IMR-90 (cell line): ENCODE measurements at regions not wholly inside any gene's neighbourhood (a gene's known extent, or its start where the extent isn't known, plus 50 kb on each side); places are given as distances from the start of the nearest gene placed in this dataset.

Source experiments
- ATAC-seq: fragments of 200-7000 bp; cut with Tn5 transposase; 2 replicates; pipeline ENCODE4 v1.9.1; 2020; ENCODE audit warnings: low read depth, mild to moderate bottlenecking, moderate library complexity
- BruUV-seq: library from RNA; stranded (reverse); fragments of 400-500 nt; replicated peaks from 2 replicates; lab custom pipeline; 2021; lab: Mats Ljungman, UMichigan
- CTCF ChIA-PET: fragments of 300-600 bp; formaldehyde crosslinking; extraction: SDS; loops from one replicate; lab custom pipeline; 2021; ENCODE audit warnings: antibody characterized with exemption; lab: Yijun Ruan, JAX
- POLR2A ChIA-PET: fragments of 300-600 bp; sonication (Branson Sonifier 250); formaldehyde crosslinking; loops from one replicate; lab custom pipeline; 2022; ENCODE audit warnings: antibody characterized with exemption; ENCODE audit not compliant: unreplicated experiment; lab: Charles Lee
- DNase-seq: peaks from one replicate; pipeline ENCODE4 v3.0.0; 2013
- H2AFZ ChIP-seq: replicated peaks from 2 replicates; pipeline ENCODE3; 2013; ENCODE audit warnings: low read length, mild to moderate bottlenecking; ENCODE audit not compliant: poor library complexity
- H2AK5ac ChIP-seq: 2 replicates; pipeline ENCODE4 v1.6.1; 2013; ENCODE audit warnings: low read depth, low read length, inconsistent platforms
- H2AK9ac ChIP-seq: replicated peaks from 2 replicates; pipeline ENCODE3; 2013; ENCODE audit warnings: mild to moderate bottlenecking, low read depth, low read length, moderate library complexity; ENCODE audit not compliant: poor library complexity
- H2BK120ac ChIP-seq: 2 replicates; pipeline ENCODE4 v1.6.1; 2013; ENCODE audit warnings: low read depth, low read length, inconsistent platforms
- H2BK15ac ChIP-seq: 3 replicates; pipeline ENCODE4 v1.6.1; 2013; ENCODE audit warnings: low read depth, low read length, inconsistent platforms
- H2BK20ac ChIP-seq: 2 replicates; pipeline ENCODE4 v1.6.1; 2013; ENCODE audit warnings: low read depth, mild to moderate bottlenecking, inconsistent platforms, low read length, moderate library complexity
- H2BK5ac ChIP-seq: 2 replicates; pipeline ENCODE4 v1.6.1; 2013; ENCODE audit warnings: mild to moderate bottlenecking, low read depth, low read length, inconsistent platforms; ENCODE audit not compliant: poor library complexity, severe bottlenecking
- H3K14ac ChIP-seq: replicated peaks from 2 replicates; pipeline ENCODE4 v1.6.1; 2013; ENCODE audit warnings: low read depth, low read length, inconsistent platforms
- H3K18ac ChIP-seq: 2 replicates; pipeline ENCODE4 v1.6.1; 2013; ENCODE audit warnings: low read depth, low read length, control low read depth
- H3K23ac ChIP-seq: 2 replicates; pipeline ENCODE4 v1.6.1; 2013; ENCODE audit warnings: low read depth, low read length, inconsistent platforms
- H3K27ac ChIP-seq: 2 replicates; pipeline ENCODE4 v1.5.1; 2013; ENCODE audit warnings: mild to moderate bottlenecking, control low read depth, low read length; ENCODE audit not compliant: insufficient read depth
- H3K27me3 ChIP-seq: 2 replicates; pipeline ENCODE4 v1.6.1; 2013; ENCODE audit warnings: low read length; ENCODE audit not compliant: control insufficient read depth, insufficient read depth
- H3K36me3 ChIP-seq: 2 replicates; pipeline ENCODE4 v1.6.1; 2013; ENCODE audit warnings: low read length, mixed read lengths; ENCODE audit not compliant: control insufficient read depth, insufficient read depth
- H3K4ac ChIP-seq: 2 replicates; pipeline ENCODE4 v1.6.1; 2013; ENCODE audit warnings: low read depth, low read length, inconsistent platforms
- H3K4me1 ChIP-seq: 2 replicates; pipeline ENCODE4 v1.6.1; 2013; ENCODE audit warnings: low read length, mixed read lengths; ENCODE audit not compliant: control insufficient read depth, insufficient read depth
- H3K4me2 ChIP-seq: 2 replicates; pipeline ENCODE4 v1.6.1; 2013; ENCODE audit warnings: low read depth, mild to moderate bottlenecking, control low read depth, low read length, moderate library complexity
- H3K4me3 ChIP-seq: 2 replicates; pipeline ENCODE4 v1.5.1; 2013; ENCODE audit warnings: low read depth, mild to moderate bottlenecking, control low read depth, low read length, moderate library complexity; ENCODE audit not compliant: insufficient read depth
- H3K56ac ChIP-seq: 2 replicates; pipeline ENCODE4 v1.6.1; 2013; ENCODE audit warnings: low read length, inconsistent platforms; ENCODE audit not compliant: insufficient read depth; ENCODE audit errors: extremely low read depth
- H3K79me1 ChIP-seq, 2 experiments: 2 replicates each; pipeline ENCODE4 v1.6.1; 2013; ENCODE audit warnings: low read length in 2 of 2, inconsistent platforms in 1 of 2, low read depth in 1 of 2
- H3K9ac ChIP-seq: 2 replicates; pipeline ENCODE4 v1.6.1; 2013; ENCODE audit warnings: low read depth, low read length, control low read depth
- H3K9me1 ChIP-seq: 2 replicates; pipeline ENCODE4 v1.6.1; 2013; ENCODE audit warnings: low read length, inconsistent platforms; ENCODE audit not compliant: insufficient read depth
- H3K9me3 ChIP-seq: 2 replicates; pipeline ENCODE4 v1.6.1; 2013; ENCODE audit warnings: low read length; ENCODE audit not compliant: control insufficient read depth, insufficient read depth
- H4K20me1 ChIP-seq: 2 replicates; pipeline ENCODE4 v1.6.1; 2013; ENCODE audit warnings: low read length, inconsistent platforms; ENCODE audit not compliant: insufficient read depth
- H4K5ac ChIP-seq: 2 replicates; pipeline ENCODE4 v1.6.1; 2013; ENCODE audit warnings: mild to moderate bottlenecking, low read depth, low read length, control low read depth
- H4K8ac ChIP-seq, 2 experiments: 2 replicates each; pipeline ENCODE4 v1.6.1; 2013; ENCODE audit warnings: low read depth in 2 of 2, low read length in 2 of 2, control low read depth in 1 of 2, inconsistent platforms in 1 of 2
- H4K91ac ChIP-seq: 2 replicates; pipeline ENCODE4 v1.6.1; 2013; ENCODE audit warnings: low read depth, low read length, inconsistent platforms; ENCODE audit not compliant: insufficient read depth
- CHD1 ChIP-seq: IDR thresholded peaks from 2 replicates; pipeline ENCODE4 v1.6.1; 2012; ENCODE audit warnings: low read depth, low read length, improper control_type of control experiment
- MAZ ChIP-seq: IDR thresholded peaks from 2 replicates; pipeline ENCODE4 v1.6.1; 2012; ENCODE audit warnings: low read depth, mild to moderate bottlenecking, low read length, improper control_type of control experiment, moderate library complexity, borderline replicate concordance
- MXI1 ChIP-seq: IDR thresholded peaks from 2 replicates; pipeline ENCODE4 v1.6.1; 2012; ENCODE audit warnings: low read depth, mild to moderate bottlenecking, low read length, moderate library complexity, borderline replicate concordance
- NFE2L2 ChIP-seq: fragments of 150-350 bp; IDR thresholded peaks from 2 replicates; pipeline ENCODE4 v1.6.1; 2016; ENCODE audit warnings: low read depth, mild to moderate bottlenecking, low read length
- RCOR1 ChIP-seq: IDR thresholded peaks from 2 replicates; pipeline ENCODE4 v1.6.1; 2012; ENCODE audit warnings: mild to moderate bottlenecking, low read length, improper control_type of control experiment; ENCODE audit not compliant: insufficient replicate concordance
- SMC3 ChIP-seq: fragments of 150-350 bp; IDR thresholded peaks from 2 replicates; pipeline ENCODE4 v1.6.1; 2016; ENCODE audit warnings: low read depth, mild to moderate bottlenecking, antibody characterized with exemption, low read length, moderate library complexity
- WGBS, 2 experiments: methylation state at CpG; one replicate each; pipeline versions ENCODE4 v1.1.5 to v1.1.7; 2013; ENCODE audit warnings: missing lambda C conversion rate in 2 of 2; ENCODE audit not compliant: insufficient read length in 1 of 2; ENCODE audit errors: extremely low coverage in 2 of 2; 5-methylcytosine and 5-hydroxymethylcytosine counted together
- dilution Hi-C: fragments of 300-500 bp; cut with HindIII; formaldehyde crosslinking; loops from one replicate; pipeline ENCODE4 v1.14.3; 2018; ENCODE audit warnings: low sequenced_read_pairs; ENCODE audit not compliant: unreplicated experiment
- in situ Hi-C: fragments of 300-500 bp; cut with MboI; formaldehyde crosslinking; loops from 3 replicates; pipeline ENCODE4 v1.14.3; 2019; ENCODE audit warnings: low sequenced_read_pairs, inconsistent platforms, mixed read lengths
- intact Hi-C: fragments of 100-400 bp; cut with micrococcal nuclease; formaldehyde crosslinking; loops from 2 replicates; pipeline ENCODE4 v1.10.0; 2022
- TF ChIP-seq, protein P1 (sequence below): fragments of 150-350 bp; IDR thresholded peaks from 2 replicates; pipeline ENCODE4 v1.6.1; 2017; ENCODE audit warnings: mild to moderate bottlenecking, antibody characterized with exemption, low read length, low read depth
- TF ChIP-seq, protein P2 (sequence below): fragments of 150-350 bp; IDR thresholded peaks from 2 replicates; pipeline ENCODE4 v1.6.1; 2016; ENCODE audit warnings: low read depth, mild to moderate bottlenecking, low read length, moderate library complexity, borderline replicate concordance

DNA sequence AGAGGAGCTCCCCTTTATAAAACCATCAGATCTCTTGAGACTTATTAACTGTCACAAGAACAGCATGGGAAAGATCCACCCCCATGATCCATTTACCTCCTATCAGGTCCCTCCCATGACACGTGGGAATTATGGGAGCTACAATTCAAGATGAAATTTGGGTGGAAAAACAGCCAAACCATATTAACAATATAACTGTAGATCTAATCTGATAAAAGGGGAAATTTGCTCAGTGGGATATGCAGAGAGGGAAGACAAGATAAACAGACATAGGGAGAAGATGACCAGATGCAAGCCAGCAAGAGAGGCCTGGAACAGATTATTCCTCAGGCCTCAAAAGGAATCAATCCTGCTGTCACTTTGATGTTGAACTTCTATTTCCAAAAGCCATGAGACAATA is 841.5 kb downstream of the LRRIQ3 start:
- WGBS, 2 experiments, result no CpG with 5 or more reads among the region's 1 CpG
- H3K9me3 ChIP-seq, result peaks cover 2% of the 10 kb centered on the region; the same call in 1 of the 2 replicates
- no peaks in the 10 kb centered on the region for H3K9me1 ChIP-seq
- no peak overlapping the region for H3K18ac ChIP-seq
- H3K79me1 ChIP-seq, result no peaks in the 10 kb centered on the region
- no peak overlapping the region for H3K27ac ChIP-seq
- in situ Hi-C loops (no loop called here), dilution Hi-C loops (no loop called here), intact Hi-C loops (no loop called here)
- POLR2A ChIA-PET, result no interaction called here
- H2BK20ac ChIP-seq, result no peak overlapping the region
- H3K4me1 ChIP-seq, result no peaks in the 10 kb centered on the region
- no peak overlapping the region for H2BK15ac ChIP-seq
- no peak overlapping the region for H4K8ac ChIP-seq
- H2AFZ ChIP-seq, result no peak overlapping the region
- no peak overlapping the region for H4K5ac ChIP-seq
- CTCF ChIA-PET, result no interaction called here
- no peak overlapping the region for H3K56ac ChIP-seq
- H3K27me3 ChIP-seq, result no peaks in the 10 kb centered on the region
- no peak overlapping the region for H3K4ac ChIP-seq
- no peak overlapping the region for H3K14ac ChIP-seq
- H4K91ac ChIP-seq, result no peak overlapping the region
- no peaks in the 10 kb centered on the region for H4K20me1 ChIP-seq
- H2AK9ac ChIP-seq, result no peak overlapping the region
- DNase-seq, result no peak
- H2BK5ac ChIP-seq, result no peak overlapping the region
- ATAC-seq, result no peak
- no peak overlapping the region for H2AK5ac ChIP-seq
- no peaks in the 10 kb centered on the region for H3K36me3 ChIP-seq
- no peak overlapping the region for H3K4me3 ChIP-seq
- H3K9ac ChIP-seq, result no peak overlapping the region
- BruUV-seq, result no TSS peak
- TF ChIP-seq, protein P1, sequence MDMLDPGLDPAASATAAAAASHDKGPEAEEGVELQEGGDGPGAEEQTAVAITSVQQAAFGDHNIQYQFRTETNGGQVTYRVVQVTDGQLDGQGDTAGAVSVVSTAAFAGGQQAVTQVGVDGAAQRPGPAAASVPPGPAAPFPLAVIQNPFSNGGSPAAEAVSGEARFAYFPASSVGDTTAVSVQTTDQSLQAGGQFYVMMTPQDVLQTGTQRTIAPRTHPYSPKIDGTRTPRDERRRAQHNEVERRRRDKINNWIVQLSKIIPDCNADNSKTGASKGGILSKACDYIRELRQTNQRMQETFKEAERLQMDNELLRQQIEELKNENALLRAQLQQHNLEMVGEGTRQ, result no peak
- TF ChIP-seq SMC3 (no peak), CHD1 (no peak), MXI1 (no peak), MAZ (no peak), RCOR1 (no peak), NFE2L2 (no peak)
- TF ChIP-seq, protein P2, sequence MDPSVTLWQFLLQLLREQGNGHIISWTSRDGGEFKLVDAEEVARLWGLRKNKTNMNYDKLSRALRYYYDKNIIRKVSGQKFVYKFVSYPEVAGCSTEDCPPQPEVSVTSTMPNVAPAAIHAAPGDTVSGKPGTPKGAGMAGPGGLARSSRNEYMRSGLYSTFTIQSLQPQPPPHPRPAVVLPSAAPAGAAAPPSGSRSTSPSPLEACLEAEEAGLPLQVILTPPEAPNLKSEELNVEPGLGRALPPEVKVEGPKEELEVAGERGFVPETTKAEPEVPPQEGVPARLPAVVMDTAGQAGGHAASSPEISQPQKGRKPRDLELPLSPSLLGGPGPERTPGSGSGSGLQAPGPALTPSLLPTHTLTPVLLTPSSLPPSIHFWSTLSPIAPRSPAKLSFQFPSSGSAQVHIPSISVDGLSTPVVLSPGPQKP, result no peak
- H3K4me2 ChIP-seq, result no peak overlapping the region
- H2BK120ac ChIP-seq, result no peak overlapping the region
- H3K23ac ChIP-seq, result no peak overlapping the region
